Inflammatory macrophage treated with lipopolysaccharide for 4 hours (primary cell): ENCODE measurements at regions not wholly inside any gene's neighbourhood (a gene's known extent, or its start where the extent isn't known, plus 50 kb on each side); places are given as distances from the start of the nearest gene placed in this dataset.

Experiments used
- DNase-seq: peaks from one replicate; pipeline ENCODE4 v3.0.0-alpha.2; 2020

DNA sequence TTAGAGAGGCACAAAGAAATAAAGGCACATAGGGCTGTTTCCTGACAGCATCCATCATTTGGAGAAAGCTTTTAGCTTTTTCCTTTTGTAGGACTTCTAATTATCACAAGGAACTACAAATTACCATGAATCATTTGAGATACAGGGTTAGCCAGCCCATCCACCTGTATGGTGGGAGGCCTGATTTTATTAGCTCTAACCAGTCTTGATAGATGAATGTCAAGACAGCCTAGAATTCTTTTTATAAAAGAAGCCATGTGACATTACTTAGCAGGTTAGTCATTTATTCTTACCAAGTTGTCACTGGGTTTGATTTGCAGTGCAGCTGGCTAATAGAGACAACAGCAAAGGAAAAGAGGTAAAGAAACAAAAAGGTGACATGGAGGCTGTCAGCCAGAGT is 618.1 kb downstream of the ZNF385D start:
- DNase-seq = no peak

DNA sequence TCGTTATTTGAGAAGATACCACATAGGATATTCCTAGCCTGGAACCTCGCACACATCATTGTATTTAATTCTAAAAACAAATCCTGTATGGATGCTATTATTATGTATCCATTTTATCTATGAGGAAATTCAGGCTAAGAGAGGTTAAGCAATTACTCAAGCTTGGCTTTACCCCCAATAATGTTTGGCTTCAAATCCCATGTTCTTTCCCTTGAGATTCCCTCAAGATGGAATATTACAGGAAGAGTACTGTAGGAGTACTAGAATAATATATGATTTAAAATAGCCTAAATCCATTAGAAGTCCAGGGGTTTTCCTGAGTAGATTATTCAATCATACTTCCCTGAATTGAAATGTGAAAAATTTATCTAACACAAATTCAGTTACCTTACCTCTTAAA is 630.2 kb downstream of the ZNF385D start:
- no peak for DNase-seq

DNA sequence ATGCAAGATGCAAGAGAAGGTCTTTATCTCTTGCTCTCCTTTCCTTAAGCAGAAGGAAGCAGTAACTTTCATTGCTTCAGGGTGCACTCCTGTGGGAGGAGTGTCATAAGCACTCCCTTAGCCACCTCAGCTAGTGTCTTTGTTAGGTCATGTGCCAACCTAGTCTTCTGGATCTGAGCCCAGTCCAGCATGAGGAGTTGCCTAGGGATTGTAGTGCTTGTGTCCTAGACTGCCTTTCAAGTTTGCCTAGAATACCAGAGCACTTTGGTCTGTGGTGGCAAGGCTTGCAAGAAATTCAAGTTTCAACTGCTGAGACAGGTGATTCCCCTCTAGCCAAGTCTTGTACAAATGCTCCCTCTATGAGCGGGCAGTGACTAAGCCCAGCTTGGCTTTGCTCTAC is 633.6 kb downstream of the ZNF385D start:
- no peak for DNase-seq

DNA sequence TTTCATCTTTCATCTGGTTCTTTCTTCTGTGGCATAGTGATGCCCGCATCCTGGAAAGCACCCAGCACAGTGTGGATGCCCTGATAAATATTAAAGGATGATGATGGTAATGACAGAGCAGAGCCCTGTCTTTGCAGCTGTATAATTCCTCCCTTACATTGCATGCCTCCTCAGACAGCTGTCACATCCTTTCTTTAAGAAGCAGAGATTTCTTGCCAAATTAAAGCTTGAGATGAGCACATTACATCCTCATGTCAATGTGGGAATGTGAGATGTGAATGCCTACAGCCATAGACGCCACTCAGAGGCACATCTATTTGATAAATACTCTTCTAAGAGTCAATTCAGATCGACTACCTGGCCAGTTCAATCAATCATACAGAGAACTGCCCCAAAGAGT is 642.0 kb downstream of the ZNF385D start:
- no peak for DNase-seq

DNA sequence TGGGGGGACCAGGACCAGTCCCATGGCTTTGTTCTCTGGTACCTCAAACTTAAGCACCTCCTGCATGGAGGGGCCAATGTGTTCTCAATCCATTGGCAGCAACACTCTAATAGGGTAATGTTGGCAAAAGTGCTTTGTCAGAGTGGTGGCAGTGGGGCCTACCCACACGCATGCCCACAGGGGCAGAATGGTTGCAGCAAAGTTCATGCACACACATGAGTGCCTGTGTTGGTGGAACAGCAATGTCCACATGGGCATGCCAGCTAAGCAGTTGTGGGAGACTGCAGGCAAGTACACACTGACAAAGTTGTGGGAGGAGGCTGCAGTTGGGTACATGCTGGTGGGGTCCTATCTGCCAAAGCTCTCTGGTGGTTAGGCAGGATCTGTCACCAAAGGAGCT is 645.2 kb downstream of the ZNF385D start:
- DNase-seq = no peak

DNA sequence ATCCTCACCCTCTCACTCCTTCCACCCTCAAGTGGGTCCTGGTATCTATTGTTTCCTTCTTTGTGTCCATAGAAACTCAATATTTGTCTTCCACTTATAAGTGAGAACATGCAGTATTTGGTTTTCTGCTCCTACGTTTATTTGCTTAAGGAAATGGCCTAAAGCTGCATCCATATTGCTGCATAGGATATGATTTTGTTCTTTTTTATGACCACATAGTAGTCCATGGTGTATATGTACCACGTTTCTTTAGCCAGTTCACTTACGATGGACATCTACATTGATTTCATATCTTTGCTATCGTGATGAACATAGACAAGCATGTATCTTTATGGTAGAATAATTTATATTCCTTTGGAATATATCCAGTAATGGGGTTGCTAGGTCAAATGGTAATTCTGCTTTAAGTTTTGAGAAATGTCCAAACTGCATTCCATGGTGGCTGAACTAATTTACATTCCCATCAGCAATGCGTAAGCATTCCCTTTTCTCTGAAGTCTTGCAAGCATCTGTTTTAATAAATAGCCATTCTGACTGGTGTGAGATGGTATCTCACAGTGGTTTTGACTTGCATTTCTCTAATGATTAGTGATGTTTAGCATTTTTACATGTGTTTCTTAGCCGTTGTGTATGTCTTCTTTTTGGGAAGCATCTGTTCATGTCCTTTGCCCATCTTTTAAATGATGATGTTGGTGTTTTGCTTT is 650.2 kb downstream of the ZNF385D start:
- DNase-seq = no peak

DNA sequence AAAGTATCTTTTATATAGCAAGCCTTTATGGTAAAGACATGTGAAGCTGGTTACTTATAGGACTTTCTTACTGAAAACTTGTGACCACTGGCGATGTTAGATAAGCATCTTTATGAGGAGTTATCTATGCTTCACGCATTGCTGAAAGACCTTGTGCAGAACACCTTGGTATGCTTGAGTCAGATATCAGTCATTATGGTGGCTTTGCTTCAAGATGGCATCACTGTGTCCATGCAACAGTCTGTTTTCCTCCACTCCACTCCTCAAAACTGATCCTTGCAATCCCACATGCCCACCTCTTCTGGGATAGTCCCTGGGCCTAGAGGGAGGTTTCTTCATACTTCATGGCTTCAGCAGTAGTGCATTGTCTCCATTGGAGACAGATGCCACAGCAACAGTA is 656.3 kb downstream of the ZNF385D start:
- DNase-seq = no peak

DNA sequence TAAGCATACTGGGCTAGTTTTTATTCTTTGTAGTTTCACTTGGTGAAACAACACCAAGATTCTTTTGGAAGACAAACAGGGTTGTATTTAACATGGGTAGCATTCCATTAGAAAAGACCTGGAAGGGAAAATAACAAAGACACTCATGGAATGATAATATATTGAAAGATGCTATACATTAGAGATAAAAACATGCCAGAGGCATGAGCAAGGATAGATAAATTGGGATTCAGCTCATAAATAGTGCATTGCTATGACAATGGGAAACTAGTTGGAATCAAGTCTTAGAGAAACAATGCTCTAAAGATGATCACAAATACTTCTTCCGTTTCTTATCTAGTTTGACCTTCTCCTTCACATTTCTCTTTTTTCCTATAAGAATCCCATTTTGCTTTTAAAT is 677.4 kb downstream of the ZNF385D start:
- no peak for DNase-seq

DNA sequence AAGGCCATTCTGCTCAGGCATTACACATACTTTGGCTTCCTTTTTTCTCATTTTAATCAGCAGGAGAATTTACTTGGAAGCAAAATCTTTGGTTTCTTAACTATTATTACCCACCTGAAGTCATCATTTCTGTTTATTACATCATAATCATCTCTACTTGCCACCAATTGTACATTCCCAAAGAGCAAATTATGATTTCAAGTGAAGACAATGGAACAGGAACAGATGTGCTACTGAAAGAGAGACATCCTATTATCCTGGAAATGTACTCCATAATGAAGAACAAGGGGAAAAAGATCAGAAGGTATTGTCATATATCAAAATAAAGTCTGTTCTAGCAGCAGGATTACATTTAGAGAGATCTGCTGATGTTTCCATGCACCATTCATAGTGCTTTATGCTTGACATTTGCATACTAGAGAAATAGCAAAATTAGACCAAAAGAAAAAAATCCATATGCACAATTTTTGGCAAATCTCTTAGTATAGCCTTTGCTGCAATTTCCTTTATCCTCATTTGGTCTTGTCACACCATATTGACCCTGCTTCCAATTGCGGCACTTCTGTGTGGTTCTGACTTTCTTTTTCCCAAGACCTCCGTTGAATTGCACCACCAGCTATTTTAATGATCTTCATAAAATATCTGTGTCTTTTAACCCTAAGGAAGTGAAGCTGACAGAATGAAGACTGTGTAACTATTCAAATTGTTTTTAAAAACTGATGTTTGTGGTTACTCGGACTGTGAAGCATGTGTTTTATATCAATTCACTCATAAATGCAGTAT is 683.8 kb downstream of the ZNF385D start:
- no peak for DNase-seq

DNA sequence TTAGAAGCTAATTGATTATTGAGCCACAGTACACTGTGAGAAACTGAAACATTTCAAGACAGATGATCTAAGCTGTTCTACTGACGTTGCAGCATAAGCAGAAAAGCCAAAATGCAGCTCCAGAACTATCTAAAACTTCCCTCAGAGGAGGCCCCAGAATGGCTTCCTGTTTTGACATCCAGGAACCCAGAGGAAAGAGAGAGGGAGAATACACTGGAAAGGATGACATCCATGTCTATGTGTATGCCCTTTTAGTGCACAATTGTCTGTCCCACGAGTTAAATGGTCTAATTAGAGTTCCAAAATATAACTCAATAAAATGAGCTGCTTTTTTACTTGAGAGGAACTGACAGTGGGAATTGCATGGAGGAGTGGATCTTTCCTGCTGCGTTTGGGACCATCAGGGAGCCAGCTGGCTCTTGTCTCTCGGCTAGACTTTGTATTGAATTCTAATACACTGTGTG is 688.1 kb downstream of the ZNF385D start:
- no peak for DNase-seq

DNA sequence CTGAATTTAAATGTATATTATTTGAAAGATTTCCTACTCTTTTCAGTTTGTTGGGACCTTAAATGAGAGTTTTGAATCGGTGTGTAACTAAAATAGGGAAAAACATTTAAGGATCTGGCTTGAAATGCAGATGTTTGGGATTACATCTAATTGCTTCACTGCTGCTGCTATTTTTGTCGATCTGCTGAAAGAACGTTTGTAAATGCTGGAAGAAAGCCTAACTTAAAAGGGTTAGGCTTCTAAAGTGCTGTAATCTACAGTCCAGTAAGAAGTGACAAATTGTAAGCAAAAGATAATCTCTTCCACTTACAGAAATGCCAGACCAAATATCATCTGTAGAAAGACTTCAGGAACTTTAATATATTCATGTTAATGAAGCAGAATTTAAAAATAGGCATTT is 691.6 kb downstream of the ZNF385D start:
- DNase-seq = no peak

DNA sequence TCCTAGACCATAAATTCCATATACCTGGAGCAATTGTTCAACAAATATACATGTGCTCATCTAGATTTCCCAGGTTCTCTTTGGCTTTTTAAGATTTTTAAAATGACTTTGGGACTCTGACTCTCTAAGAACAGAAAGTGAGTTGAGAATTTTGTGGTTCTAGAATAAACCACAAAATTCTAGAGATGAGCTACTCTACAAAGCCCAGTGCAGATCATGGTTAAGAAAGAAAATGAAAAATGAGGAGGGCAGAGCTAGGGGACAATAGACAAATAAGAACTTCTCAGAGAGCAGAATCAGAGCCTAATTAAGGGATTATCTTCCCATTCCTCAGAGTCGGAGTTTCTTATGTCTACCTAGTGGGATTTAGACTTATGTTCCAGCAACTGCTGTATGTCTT is 694.7 kb downstream of the ZNF385D start:
- no peak for DNase-seq

DNA sequence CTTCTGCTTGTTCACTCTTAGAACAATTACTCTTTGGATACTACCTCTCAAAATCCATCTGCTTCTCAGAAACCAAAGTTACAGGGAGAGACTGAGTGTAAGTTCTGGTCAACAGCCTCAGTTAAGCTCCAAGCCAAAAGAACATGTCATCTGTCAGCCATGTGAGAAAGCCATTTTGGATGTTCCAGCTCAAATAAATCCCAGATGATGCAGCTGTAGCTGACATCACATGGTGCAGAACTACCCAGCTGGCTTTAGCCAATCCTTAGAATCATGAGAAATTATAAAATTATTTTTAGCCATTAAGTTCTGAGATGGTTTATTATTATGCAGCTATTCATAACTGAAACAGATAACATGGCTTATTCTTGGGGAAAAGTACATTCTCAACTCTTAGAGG is 696.0 kb downstream of the ZNF385D start:
- DNase-seq = no peak

DNA sequence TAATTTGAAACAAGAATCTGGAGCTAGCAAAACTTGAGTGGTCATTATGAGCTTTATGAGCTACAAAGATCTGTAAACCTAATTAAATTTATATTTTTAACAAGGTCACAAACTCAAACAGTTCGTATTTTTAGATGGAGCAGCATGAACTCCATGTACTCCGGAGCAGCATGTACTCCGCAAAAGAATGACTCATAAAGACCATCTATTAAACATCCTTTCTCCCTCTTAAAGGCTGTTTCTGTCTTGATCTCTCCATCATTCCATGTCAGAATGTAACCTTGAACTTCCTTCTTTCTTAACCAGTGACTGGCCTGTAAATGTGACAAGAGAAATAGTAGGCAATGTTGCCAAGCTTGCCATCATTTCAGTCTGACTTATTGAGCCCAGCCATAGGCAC is 696.9 kb downstream of the ZNF385D start:
- no peak for DNase-seq

DNA sequence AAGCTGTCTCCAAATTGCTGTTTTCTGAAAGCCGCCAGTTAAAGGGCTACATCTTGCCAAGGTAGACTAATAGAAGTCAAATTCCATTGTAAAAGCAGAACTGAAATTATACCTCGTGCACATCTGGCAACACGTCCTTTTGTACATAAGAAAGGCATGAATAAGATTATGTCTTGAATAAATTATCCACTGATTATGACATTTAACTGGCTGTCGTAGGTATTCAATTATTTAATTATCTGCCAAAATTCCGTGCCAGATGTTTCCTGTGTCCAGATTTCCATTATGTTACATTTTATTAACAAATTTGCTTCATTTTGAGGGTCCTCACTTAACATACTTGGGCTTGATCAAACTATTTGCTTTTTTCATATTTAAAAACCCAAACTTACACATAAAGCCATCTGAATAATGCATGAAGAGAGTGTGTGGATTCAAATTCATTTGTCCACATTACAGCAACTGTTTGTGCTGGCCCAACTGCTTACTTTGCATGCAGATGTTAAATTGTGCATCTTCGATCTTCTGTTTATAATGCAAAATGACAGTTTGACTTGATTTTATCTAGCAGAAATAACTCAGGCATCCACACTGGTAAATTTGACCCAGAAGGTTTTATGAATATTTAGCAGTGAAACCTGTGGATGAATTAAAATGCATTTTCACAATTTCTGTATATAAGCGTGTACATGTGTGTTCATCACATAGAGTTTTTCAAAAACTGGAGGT is 701.5 kb downstream of the ZNF385D start:
- DNase-seq = no peak

DNA sequence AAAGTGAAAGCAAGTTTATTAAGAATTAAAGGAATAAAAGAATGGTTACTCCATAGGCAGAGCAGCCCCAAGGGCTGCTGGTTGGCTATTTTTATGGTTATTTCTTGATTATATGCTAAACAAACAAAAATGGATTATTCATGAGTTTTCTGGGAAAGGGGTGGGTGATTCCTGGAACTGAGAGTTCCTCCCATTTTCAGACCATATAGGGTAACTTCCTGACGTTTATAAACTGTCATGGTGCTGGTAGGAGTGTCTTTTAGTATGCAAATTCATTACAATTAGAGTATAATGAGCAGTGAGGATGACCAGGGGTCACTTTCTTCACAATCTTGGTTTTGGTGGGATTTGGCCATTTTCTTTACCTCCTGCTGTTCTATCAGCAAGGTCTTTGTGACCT is 707.9 kb downstream of the ZNF385D start:
- DNase-seq = no peak

DNA sequence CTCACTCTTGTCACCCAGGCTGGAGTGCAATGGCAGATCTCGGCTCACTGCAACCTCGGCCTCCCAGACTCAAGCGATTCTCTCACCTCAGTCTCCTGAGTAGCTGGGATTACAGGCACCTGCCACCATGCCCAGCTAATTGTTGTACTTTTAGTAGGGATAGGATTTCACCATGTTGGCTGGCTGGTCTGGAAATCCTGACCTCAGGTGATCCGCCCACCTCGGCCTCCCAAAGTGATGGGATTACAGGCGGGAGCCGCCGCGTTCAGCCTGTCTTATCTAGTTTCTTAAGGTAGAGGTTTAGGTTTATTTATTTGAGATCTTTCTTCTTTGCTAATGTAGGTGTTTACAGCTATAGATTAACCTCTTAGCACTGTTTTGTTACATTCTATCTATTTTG is 708.8 kb downstream of the ZNF385D start:
- DNase-seq = no peak

DNA sequence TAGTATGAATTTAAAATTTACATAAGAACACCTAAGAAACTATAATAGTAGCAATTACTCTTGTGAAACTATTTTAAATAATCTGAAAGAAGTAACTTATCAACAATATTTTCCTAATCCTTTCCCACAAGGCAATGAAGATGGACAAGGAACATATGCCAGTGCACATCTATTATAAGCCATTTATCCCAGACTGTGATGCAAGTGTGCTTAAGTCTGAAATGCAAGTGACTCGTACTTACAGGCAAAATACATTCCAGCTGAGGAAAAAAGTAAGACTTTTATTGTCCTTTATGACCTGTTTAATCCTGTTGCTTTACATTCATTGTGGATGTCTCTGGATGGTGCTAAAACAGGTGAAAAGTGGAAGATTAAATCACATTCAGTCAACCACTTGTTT is 709.4 kb downstream of the ZNF385D start:
- DNase-seq = no peak

DNA sequence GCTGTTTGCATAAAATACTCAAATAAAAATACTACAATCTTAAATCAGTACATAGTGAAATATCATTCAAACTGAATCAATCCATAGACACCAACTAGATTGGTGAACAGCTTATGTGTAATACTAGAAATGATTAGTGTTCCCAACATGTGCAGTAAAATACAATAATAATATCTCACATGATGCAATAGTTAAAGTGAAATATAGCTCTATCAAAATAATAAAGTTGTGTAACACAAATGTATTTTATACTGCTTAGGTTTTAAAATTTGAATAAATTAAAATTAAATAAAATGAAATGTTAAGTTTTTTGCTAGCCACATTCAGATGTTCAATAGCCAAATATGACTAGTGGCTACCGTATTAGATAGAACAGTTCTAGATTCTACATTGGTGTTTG is 714.1 kb downstream of the ZNF385D start:
- DNase-seq = no peak

DNA sequence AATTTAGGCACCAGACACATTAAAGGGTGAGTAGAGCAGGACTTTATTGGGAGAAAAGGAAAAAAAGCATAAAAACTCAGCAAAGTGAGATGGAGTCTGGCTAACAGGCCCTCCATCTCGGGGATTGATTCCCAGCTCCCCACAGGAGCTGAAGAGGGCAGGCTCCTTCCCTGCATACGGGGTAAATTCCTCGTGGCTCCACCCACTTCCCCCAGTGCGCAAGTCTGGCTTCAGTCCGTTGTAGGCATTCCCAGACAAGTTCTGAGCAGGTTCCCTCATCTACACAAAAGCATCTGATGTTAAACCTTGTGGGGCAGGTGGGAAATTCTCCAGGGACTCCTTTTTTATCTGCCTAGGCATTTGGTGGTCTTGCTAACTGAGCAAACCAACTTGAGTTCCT is 722.6 kb downstream of the ZNF385D start:
- DNase-seq = no peak

DNA sequence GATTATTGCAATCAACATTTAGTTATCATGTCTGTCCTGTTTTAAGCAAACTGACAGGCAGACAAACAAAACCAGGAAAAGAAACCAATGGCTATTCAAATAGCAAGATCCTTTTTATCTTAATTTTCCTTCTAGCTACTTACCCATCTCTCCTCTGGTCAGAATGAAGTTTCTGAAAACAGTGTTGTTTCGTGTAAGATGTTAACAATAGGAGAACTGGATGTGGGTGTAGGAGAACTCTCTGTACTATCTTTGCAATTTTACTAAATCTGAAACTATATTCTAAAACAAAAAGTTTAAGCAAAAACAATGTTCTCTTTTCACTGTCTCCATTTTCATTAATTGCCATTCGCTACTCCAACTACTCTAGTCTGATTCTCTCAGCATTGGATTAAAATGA is 726.4 kb downstream of the ZNF385D start:
- no peak for DNase-seq

DNA sequence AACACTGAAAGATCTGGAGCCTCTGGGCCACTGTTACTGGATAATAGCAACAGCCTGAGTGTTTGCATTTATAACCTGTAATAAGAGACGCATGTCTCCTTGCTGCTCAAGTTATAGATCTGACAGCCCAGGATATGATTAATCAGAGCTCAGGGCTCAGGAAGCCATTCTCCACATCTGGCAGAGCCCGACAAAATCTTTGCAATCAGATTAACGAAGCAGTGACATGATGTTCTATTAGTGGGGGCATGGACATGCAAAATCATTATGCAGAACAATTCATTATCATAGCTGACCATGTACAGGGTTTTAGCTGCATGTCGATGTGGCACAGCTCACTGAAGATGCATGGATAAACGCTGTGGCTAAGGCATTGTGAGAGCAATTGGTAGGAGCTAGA is 730.3 kb downstream of the ZNF385D start:
- DNase-seq = no peak

DNA sequence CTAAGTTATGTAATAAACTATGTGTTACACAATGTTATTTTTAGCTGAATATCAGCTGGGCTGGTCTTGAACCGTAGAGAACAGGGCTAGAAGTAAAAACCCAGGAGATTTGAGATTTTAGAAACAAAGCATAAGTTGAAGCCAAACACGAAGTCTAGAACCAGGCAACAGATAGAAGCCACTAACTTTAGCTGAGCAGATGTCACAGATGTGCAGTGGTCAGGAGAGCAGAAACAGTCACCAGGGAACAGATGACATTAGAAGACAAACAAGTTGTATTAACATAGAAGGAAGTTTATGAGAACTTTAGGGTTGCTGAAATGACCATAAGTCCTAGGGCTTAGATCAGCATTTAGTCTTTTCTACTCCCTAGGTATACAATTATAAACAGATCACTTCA is 731.0 kb downstream of the ZNF385D start:
- DNase-seq = no peak
